ENCODE measurements at regions not wholly inside any gene's neighbourhood (a gene's known extent, or its start where the extent isn't known, plus 50 kb on each side); places are given as distances from the start of the nearest gene placed in this dataset.

GRCh38 chr7:41592794-41593193 lies 110.1 kb downstream of the INHBA start:
- Histone ChIP-seq H3K9me3 (ENCODE audit: insufficient read depth in 2 of 2, low read depth in 1 of 2, low read length in 1 of 2) (0 out of 4 replicates have a peak, but pooled peaks cover 0 to 12% of the 10 kb centered on the region in 2 experiments), H3K56ac (replicated peaks; ENCODE audit: insufficient read length, low read depth, low read length) (no peak overlapping the region), H4K8ac (ENCODE audit: extremely low read depth, insufficient read depth, low read length) (no peak overlapping the region), H3K14ac (ENCODE audit: insufficient read length) (no peak overlapping the region), H2BK15ac (ENCODE audit: low read length) (no peak overlapping the region), H3K18ac (ENCODE audit: extremely low read depth, low read length) (no peak overlapping the region), H3K23ac (ENCODE audit: insufficient read length) (no peak overlapping the region), H3K4me3 (ENCODE audit: extremely low read depth in 1 of 4, insufficient read depth in 2 of 4, low read depth in 3 of 4, low read length in 4 of 4) (no peak overlapping the region), H2BK5ac (ENCODE audit: low read depth, low read length) (0 out of 2 replicates have a peak overlapping the region, but pooled peaks have one; percentile 79), H3K79me2 (ENCODE audit: control insufficient read depth in 1 of 2, insufficient read depth in 2 of 2, low read length in 2 of 2) (no peaks in the 10 kb centered on the region), H2BK12ac (ENCODE audit: low read depth, low read length) (no peak overlapping the region), H3K36me3 (ENCODE audit: control insufficient read depth in 2 of 4, insufficient read depth in 4 of 4, low read length in 3 of 4) (peaks cover 0 to 4% (median 0%) of the 10 kb centered on the region in 4 experiments; a peak in 1 of 8 replicates), H3K4ac (replicated peaks; ENCODE audit: insufficient read length, low read depth, low read length) (no peak overlapping the region), H2BK20ac (ENCODE audit: low read length) (0 out of 2 replicates have a peak overlapping the region, but pooled peaks have one; percentile 82), H3K4me1 (replicated peaks in 1 of 4; ENCODE audit: control insufficient read depth in 3 of 4, insufficient read depth in 4 of 4, low read length in 3 of 4) (peaks cover 0 to 6% (median 4%) of the 10 kb centered on the region in 4 experiments; a peak in 4 of 7 replicates), H3K23me2 (ENCODE audit: low read depth, low read length) (no peaks in the 10 kb centered on the region), H4K5ac (ENCODE audit: insufficient read length, low read depth, low read length) (peak overlapping the region; percentile 15), H3K79me1 (ENCODE audit: low read depth, low read length) (no peaks in the 10 kb centered on the region), H3K27me3 (replicated peaks in 1 of 4; ENCODE audit: control insufficient read depth in 3 of 4, extremely low read depth in 1 of 4, insufficient read depth in 3 of 4, low read length in 3 of 4) (no peaks in the 10 kb centered on the region), H2BK120ac (replicated peaks; ENCODE audit: low read depth, low read length) (peak overlapping the region; percentile 52), H3K27ac (ENCODE audit: low read depth, low read length) (no peak overlapping the region), H2AK5ac (ENCODE audit: low read depth, low read length) (no peak overlapping the region), H4K20me1 (replicated peaks in 1 of 2; ENCODE audit: control insufficient read depth in 1 of 2, insufficient read depth in 2 of 2, low read length in 2 of 2) (no peaks in the 10 kb centered on the region), H3K9ac (replicated peaks in 1 of 4; ENCODE audit: extremely low read depth in 1 of 4, low read depth in 3 of 4, low read length in 3 of 4) (no peak overlapping the region), H2AFZ (ENCODE audit: low read length) (no peak overlapping the region), H4K91ac (replicated peaks; ENCODE audit: insufficient read length, low read length) (peak overlapping the region; percentile 13), H3K4me2 (ENCODE audit: insufficient read depth in 1 of 2, low read depth in 2 of 2, low read length in 2 of 2) (no peak overlapping the region; a peak in 1 of 4 replicates)
- TF ChIP-seq MAFK (IDR thresholded peaks at IDR 0.05; ENCODE audit: low read depth, low read length) (no peak), HDAC6 (IDR thresholded peaks at IDR 0.05; ENCODE audit: low read depth, low read length) (no peak), SIX5 (IDR thresholded peaks at IDR 0.05; ENCODE audit: low read depth, low read length) (no peak), POLR2AphosphoS5 (IDR thresholded peaks at IDR 0.05; ENCODE audit: low read depth, low read length) (no peak), USF2 (IDR thresholded peaks at IDR 0.05; ENCODE audit: low read length) (no peak), EGR1 (IDR thresholded peaks at IDR 0.05; ENCODE audit: borderline replicate concordance, low read depth, low read length) (no peak), CBX5 (IDR thresholded peaks at IDR 0.05; ENCODE audit: low read depth, low read length) (no peak), GABPA (IDR thresholded peaks at IDR 0.05; ENCODE audit: borderline replicate concordance, insufficient read depth, low read length) (no peak)
- POLR2A ChIA-PET (ENCODE audit: partially characterized antibody), result interaction anchor here (0.6 kb wide), 1 partner anchor 830 kb away, joined by 3 read pairs; no protein-coding TSS in a partner anchor
- FAIRE-seq, result peak; percentile 7
- CTCF ChIA-PET (ENCODE audit: partially characterized antibody), result interaction anchor here (0.6 to 1.2 kb wide), 3 partner anchors 13 to 134 kb away, joined by 3 to 4 read pairs (median 3); no protein-coding TSS in a partner anchor
- no peak for DNase-seq (ENCODE audit: low read depth in 1 of 2, low spot score in 2 of 2)
